Endometrium (tissue), 2 donors: ENCODE measurements at regions not wholly inside any gene's neighbourhood (a gene's known extent, or its start where the extent isn't known, plus 50 kb on each side); places are given as distances from the start of the nearest gene placed in this dataset.

Experiments
- FAIRE-seq: peaks from 2 replicates; lab custom pipeline; 2012; peaks lifted over from hg19 to GRCh38; lab: Jason Lieb, UNC
- donor health status: control.
- donor health status: control.

DNA sequence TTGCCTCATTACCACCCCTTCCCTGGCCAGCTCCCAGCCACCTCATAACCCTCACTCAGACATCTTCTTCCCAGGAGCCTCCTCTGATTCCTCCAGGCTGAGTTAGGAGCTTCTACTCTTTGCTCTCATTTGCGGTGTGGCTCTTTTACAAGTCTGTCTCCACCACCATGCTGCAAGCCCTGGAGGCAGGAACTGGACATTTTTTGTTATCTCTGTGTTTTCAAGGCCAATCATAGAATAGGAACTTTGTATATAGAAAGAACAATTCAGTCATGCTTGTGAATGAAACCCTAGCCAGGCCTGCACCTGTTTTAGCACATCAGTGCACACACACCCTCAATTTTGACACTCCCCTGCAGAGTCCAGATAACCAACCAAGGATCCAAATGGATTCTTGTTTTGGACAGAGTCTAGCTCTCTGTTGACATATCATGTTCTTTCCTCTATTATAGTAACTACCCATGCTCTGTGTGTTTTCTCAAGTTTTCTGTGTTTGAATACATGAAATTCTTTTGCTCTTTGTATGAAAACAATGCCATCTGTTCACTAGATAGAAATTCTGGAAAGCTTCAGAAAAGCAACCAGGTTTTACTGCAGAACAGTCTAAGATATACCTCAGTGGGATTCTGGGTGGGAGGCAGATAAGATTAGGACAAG, 60.9 kb upstream of the ZNF648 start:
- no peak for FAIRE-seq

GRCh38 chr1:182121787-182122186, 60.3 kb upstream of the ZNF648 start:
- no peak for FAIRE-seq

DNA sequence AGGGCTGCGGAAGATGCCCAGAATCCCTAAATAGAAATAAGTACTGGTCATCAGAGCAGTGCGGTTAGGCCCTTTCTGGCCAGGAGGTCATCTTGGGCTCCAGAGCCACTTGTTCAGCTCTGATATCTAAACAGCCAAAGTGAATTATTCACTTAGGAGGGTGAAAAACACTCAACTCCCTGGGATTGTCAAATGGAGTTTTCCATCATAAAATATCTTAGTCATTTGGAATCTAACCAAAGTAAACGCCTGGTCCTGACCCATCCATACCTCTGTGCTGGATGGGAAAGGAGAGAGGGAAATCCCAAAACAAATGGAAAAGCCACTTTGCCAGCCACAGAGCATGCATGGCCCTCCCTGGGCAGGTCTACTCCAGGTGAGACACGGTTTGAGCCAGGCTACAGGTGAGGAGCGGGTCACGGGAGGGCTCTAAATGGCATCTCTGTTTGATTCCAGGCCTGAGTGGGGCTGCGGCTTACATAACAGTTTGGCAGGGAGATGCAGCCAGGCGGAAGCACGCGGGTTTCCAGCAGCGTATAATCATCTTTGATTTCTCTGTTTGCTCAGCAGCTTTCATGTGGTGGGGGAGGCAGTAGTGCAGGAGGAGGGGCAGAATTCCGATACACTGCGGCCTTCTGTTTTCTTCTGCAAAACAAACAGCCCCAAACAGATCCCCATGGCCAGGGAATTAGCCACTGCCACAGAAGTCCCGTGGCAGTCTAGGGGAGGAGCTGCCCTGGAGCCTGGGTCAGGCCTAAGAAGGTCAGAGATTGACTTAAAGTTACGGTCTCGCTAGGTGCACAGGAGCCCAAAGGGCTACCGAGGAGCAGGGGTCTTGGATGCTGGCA, 59.1 kb upstream of the ZNF648 start:
- FAIRE-seq: no peak

- no peak for FAIRE-seq
Measured at GRCh38 chr1:182119631-182120030, 58.1 kb upstream of the ZNF648 start.

GRCh38 chr1:182118851-182119250, 57.3 kb upstream of the ZNF648 start:
- no peak for FAIRE-seq

DNA sequence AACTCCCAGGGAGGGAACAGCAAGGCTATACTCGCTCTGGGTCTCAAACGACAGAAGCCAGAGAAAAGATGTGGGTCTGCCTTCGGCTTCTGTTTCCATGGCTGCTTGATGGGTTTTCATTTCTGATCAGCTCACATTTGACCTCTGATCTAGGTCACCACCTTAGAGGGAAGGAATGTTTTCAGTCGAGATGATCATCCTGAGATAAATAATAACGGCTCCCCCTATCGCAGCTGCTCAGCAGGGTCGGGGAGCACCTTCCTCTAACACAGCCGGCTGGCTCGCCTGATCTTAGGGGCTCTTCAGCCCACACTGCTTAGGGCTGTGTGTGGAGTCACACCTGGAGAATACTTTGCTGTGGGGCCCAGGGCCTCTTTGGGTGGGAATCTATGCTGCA, 53.1 kb upstream of the ZNF648 start:
- FAIRE-seq: no peak

GRCh38 chr1:182113879-182114626, 52.5 kb upstream of the ZNF648 start:
- FAIRE-seq: no peak

GRCh38 chr1:182111496-182111895, 50.0 kb upstream of the ZNF648 start:
- FAIRE-seq: no peak
